HG03520 (cell line): ENCODE measurements at regions not wholly inside any gene's neighbourhood (a gene's known extent, or its start where the extent isn't known, plus 50 kb on each side); places are given as distances from the start of the nearest gene placed in this dataset.

Experiments
- ATAC-seq: cut with Tn5 transposase; IDR thresholded peaks from one replicate; pipeline ENCODE4 v1.9.1; 2021; ENCODE audit warnings: mild to moderate bottlenecking, moderate library complexity; ENCODE audit not compliant: unreplicated experiment

- ATAC-seq: no peak
Measured at GRCh38 chr20:6953611-6954010, 186.1 kb downstream of the BMP2 start.

DNA sequence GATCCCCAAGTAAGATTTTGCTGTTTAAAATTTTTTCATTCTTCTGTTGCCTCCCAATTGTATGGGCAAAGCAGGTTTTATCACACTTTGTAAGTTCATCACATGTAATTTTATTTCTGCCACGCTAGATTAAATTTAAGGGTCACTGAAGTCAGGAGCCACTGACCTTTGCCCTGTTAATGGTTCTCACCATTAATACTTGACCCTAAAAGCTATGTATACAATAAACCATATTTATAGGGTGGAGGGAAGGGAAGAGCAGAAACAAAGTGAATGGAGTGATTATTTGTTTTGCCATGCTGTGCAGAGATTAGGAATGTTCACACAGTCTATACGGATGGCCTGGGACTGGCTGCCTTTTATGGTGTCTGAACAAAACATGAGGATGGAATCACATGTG, 186.7 kb downstream of the BMP2 start:
- no peak for ATAC-seq

GRCh38 chr20:6956056-6956455, 188.6 kb downstream of the BMP2 start:
- no peak for ATAC-seq

DNA sequence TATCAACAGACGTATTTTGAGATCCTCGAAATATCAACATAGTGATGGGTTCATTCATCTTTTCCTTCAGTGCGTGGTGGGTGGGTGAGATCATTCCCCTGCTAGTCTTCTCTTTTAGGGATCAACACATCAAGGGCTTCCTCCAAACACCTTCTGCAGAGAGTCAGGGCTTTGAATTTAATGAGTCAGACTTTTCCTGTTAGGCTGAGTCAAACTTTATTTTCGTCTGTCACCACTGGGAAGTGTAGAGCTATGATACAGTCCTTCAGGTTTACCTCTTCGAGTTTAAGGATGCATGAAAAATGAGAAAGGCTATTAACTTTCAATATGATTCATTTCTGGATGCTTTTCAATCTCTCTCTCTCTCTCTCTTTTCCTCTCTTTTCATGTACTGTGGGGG, 189.1 kb downstream of the BMP2 start:
- ATAC-seq: no peak

DNA sequence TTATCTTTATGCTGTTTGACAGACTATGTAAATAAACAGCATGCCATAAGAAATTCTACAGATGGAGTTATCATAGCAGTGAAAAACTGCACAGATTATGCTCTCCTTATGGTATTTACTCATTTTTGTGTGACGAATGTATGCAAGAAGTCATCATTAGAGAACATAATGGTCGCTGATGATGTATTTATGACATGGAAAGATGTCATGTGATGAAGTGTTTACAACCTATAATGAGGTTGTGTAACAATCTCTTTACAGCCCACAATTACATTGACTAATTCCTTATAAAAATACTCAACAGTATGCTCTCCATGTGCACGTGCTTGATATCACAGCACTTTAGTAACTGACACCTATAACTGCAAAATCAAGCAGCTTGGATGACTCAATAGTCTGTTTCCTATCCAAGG, 192.4 kb downstream of the BMP2 start:
- ATAC-seq: no peak

DNA sequence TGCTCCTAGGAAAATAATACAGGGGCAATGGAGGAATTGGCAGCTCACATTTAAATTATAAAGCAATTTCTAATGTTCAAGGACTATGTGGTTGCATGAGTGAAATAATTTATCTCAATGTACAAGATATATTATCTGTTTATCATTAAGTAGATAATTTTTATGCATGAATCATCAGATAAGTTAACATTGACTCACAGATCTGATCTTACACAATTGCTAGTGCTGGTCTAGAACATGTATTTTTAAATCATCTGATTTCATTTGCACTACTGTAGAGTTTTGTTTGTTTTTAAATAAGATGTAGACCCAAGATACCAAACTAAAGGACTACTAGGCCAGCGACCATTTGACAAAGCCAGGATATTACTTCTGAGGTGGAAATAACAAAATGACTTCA, 199.2 kb downstream of the BMP2 start:
- no peak for ATAC-seq

GRCh38 chr20:6974838-6975237, 207.4 kb downstream of the BMP2 start:
- no peak for ATAC-seq

- ATAC-seq: no peak
Measured at GRCh38 chr20:6975311-6975710, 207.8 kb downstream of the BMP2 start.

- ATAC-seq: no peak
Measured at GRCh38 chr20:6976106-6976900, 208.8 kb downstream of the BMP2 start.

DNA sequence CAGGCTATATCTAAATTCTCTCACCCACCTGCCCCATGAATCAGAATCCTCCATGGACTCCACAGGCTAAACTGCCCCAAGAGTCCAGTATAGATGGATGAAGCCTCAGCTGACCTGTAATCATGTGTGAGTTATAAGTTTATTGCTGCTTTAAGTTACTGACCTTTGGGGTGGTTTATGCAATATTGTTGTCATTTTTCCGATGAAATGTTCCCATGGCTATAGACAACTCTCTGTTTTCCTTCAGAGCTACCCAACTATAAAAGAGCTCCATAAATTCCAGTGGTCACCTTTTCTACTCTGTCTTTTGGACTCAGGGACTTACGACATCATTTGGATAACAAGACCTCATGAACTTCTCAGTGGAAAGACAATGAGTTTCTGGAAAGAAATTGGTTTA, 212.1 kb downstream of the BMP2 start:
- ATAC-seq: no peak

DNA sequence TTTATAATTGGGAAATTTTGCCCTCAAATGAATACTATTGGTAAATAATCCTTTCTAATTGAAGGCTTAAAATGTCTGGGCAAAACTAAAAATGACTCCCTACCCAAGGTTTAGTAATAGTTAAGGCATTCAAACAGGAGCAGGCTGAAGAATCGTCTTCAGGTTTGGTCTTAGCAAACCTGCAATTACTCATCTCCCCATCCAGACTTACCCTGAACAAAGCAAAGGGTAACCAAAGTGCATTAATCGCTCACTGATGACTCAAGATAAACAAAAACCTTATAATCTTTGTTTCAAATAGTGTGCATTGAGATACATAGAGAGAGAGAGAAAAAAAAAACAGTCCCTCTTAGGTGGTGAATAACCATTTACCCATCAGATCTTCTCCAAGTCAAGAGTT, 225.5 kb downstream of the BMP2 start:
- ATAC-seq: no peak

DNA sequence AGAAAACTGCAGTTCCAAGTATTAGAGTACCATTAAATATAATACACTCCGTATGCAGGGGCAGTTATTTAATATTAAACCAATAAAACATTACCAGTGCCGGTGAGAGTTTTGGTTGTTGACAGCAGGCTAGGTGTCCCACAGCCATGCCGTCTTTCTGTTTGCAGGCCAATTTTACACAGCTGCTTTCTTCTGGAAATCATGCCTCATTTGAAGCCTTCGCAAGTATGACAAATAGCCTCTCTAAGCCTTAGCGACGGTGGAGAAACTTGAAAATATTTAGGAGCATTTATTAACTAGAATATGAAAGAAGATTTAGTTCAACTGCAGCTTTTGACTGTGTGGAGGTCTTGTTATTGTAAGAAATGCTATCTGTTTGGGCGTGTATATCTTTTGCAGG, 226.0 kb downstream of the BMP2 start:
- ATAC-seq: no peak

- ATAC-seq: no peak
Measured at GRCh38 chr20:6994452-6994851, 227.0 kb downstream of the BMP2 start.

- no peak for ATAC-seq
Measured at GRCh38 chr20:6998909-6999308, 231.4 kb downstream of the BMP2 start.

GRCh38 chr20:6999381-6999780, 231.9 kb downstream of the BMP2 start:
- ATAC-seq: no peak

- ATAC-seq: no peak
Measured at GRCh38 chr20:7003598-7003997, 236.1 kb downstream of the BMP2 start.

- ATAC-seq: no peak
Measured at GRCh38 chr20:7004801-7005200, 237.3 kb downstream of the BMP2 start.

DNA sequence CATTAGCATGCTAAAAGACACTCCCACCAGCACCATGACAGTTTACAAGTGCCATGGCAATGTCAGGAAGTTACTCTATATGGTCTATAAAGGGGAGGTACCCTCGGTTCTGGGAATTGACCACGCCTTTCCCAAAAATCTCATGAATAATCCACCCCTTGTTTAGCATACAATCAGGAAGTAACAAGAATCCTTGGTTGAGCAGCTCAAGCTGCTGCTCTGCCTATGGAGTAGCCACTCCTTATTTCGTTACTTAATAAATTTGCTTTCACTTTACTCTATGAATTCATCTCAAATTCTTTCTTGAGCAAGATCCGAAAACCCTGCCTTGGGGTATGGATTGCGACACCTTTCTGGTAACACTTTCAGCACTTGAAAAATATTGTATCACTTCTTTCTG, 243.0 kb downstream of the BMP2 start:
- ATAC-seq: no peak

- ATAC-seq: no peak
Measured at GRCh38 chr20:7015257-7015656, 247.8 kb downstream of the BMP2 start.

- ATAC-seq: no peak
Measured at GRCh38 chr20:7022597-7022996, 255.1 kb downstream of the BMP2 start.

- ATAC-seq: no peak
Measured at GRCh38 chr20:7025635-7026034, 258.1 kb downstream of the BMP2 start.

DNA sequence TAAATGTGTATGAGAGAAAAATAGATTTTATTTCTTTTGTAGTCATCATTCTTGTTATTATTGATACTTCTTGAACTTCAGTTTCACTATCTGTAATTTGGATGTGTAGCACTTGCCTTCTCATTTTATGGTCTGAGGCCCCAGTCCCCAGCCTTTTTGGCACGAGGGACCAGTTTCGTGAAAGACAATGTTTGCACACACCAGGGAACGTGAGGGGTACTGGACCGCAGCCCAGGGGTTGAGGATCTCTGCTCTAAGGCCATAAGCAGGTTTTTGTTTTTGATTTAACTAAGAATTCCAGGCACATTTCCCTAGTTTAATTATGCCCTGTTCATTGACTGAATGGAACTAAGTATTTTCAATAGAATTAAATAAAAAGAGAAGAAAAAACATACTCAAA, 261.5 kb downstream of the BMP2 start:
- ATAC-seq: no peak

- no peak for ATAC-seq
Measured at GRCh38 chr20:7031222-7031621, 263.7 kb downstream of the BMP2 start.
